Esophagus muscularis mucosa (tissue), 4 donors: ENCODE measurements at regions not wholly inside any gene's neighbourhood (a gene's known extent, or its start where the extent isn't known, plus 50 kb on each side); places are given as distances from the start of the nearest gene placed in this dataset.

Experiments used
- DNase-seq: peaks from one replicate; pipeline ENCODE4 v3.0.0-alpha.2; 2017; ENCODE audit errors: extremely low spot score
- H3K27ac ChIP-seq, 4 donors: fragments of 200-600 bp; sonication (generic); replicated peaks in 1 of 4; 1 replicate in 3 of 4; 2 replicates in 1 of 4; pipeline ENCODE4 v1.5.1; 2016 to 2019; ENCODE audit warnings: mild to moderate bottlenecking in 1 of 4
- H3K27me3 ChIP-seq, 4 donors: fragments of 200-600 bp; sonication (generic); one replicate each; pipeline versions ENCODE4 v1.5.1 to v1.6.0; 2016 to 2019
- H3K36me3 ChIP-seq, 4 donors: fragments of 200-600 bp; sonication (generic); one replicate each; pipeline ENCODE4 v1.5.1; 2016 to 2019
- H3K4me1 ChIP-seq, 4 donors: fragments of 200-600 bp; sonication (generic); one replicate each; pipeline ENCODE4 v1.5.1; 2016 to 2019
- H3K4me3 ChIP-seq, 4 donors: fragments of 200-600 bp; sonication (generic); 1 replicate in 2 of 4; 2 replicates in 2 of 4; pipeline ENCODE4 v1.5.1; 2016 to 2019; ENCODE audit warnings: mild to moderate bottlenecking in 4 of 4, moderate library complexity in 1 of 4
- H3K9me3 ChIP-seq, 4 donors: fragments of 200-600 bp; sonication (generic); 1 replicate in 3 of 4; 2 replicates in 1 of 4; pipeline ENCODE4 v1.5.1; 2016 to 2019
- EP300 ChIP-seq: sonication (generic); formaldehyde crosslinking; IDR thresholded peaks from one replicate; pipeline ENCODE4 v1.6.1; 2017; ENCODE audit warnings: antibody characterized with exemption
- POLR2A ChIP-seq: fragments of 450-650 bp; IDR thresholded peaks from one replicate; pipeline ENCODE4 v1.6.1; 2017; ENCODE audit warnings: antibody characterized with exemption, moderate library complexity, mild to moderate bottlenecking, low read depth
- POLR2AphosphoS5 ChIP-seq, 2 donors: sonication (generic); formaldehyde crosslinking; IDR thresholded peaks; one replicate each; pipeline ENCODE4 v1.6.1; 2017; ENCODE audit warnings: antibody characterized with exemption in 2 of 2
- WGBS: methylation state at CpG from one replicate; pipeline ENCODE4 v1.1.5; 2018; 5-methylcytosine and 5-hydroxymethylcytosine counted together
- intact Hi-C: fragments of 100-400 bp; cut with DNase I; formaldehyde crosslinking; loops from one replicate; pipeline ENCODE4 v1.15.1; 2023
- TF ChIP-seq, protein P1 (sequence below), 3 experiments: fragments of 200-600 bp in 2 of 3; fragments of 450-650 bp in 1 of 3; sonication (generic) in 2 of 3; IDR thresholded peaks; one replicate each; pipeline ENCODE4 v1.5.1; 2017 to 2019; ENCODE audit warnings: antibody characterized with exemption in 3 of 3, mild to moderate bottlenecking in 2 of 3, moderate library complexity in 1 of 3

DNA sequence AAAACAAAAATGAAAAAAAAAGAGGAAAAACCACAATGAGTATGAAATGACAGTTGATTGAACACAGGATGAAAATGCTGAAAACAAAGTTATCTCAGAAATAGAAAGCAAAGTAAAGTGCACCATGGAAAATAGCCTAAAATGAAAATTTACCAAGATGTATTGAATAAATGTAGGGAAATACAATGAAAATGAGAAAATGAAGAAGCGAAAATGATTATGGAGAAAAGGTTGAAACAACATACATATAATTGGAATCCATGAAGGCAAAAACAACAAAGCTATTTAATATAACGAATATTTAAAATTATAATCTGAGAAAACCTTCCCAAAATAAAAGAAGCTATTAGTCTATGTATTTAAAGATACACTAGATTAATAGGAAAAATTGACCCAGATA lies 147.4 kb downstream of the TMEM18 start:
- Histone ChIP-seq H3K4me3 (no peak overlapping the region), H3K4me1 (no peaks in the 10 kb centered on the region), H3K27me3 (peaks cover 0 to 11% (median 0%) of the 10 kb centered on the region in 4 donors), H3K27ac (no peak overlapping the region), H3K36me3 (no peaks in the 10 kb centered on the region), H3K9me3 (peaks cover 0 to 43% (median 15%) of the 10 kb centered on the region in 4 donors)
- 76% methylated on average over 2 of the region's 2 CpGs for WGBS
- DNase-seq = no peak
- TF ChIP-seq EP300 (no peak), POLR2AphosphoS5 (IDR thresholded peaks at IDR 0.05) (no peak), POLR2A (no peak)
- TF ChIP-seq, protein P1, sequence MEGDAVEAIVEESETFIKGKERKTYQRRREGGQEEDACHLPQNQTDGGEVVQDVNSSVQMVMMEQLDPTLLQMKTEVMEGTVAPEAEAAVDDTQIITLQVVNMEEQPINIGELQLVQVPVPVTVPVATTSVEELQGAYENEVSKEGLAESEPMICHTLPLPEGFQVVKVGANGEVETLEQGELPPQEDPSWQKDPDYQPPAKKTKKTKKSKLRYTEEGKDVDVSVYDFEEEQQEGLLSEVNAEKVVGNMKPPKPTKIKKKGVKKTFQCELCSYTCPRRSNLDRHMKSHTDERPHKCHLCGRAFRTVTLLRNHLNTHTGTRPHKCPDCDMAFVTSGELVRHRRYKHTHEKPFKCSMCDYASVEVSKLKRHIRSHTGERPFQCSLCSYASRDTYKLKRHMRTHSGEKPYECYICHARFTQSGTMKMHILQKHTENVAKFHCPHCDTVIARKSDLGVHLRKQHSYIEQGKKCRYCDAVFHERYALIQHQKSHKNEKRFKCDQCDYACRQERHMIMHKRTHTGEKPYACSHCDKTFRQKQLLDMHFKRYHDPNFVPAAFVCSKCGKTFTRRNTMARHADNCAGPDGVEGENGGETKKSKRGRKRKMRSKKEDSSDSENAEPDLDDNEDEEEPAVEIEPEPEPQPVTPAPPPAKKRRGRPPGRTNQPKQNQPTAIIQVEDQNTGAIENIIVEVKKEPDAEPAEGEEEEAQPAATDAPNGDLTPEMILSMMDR (IDR thresholded peaks at IDR 0.05) = no peak
- intact Hi-C loops = no loop called here

DNA sequence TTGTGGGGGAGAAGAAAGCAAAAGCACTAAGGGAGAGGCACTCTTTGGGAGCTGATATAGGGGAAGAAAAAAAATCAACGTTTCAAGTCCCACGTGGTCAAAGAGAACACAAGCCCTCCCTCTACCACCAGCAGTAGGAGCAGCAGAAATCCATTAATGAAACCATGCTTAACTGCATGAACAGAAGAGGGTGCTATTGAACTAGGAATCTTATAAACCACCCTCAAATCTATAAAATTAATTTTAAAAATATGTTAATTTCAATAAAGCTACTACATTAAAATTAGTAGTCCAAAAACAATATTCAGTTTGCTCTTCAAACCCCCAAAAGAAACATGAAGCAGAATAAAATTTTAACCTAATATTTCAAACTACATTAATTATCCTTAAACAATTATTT lies 147.8 kb downstream of the TMEM18 start:
- Histone ChIP-seq H3K9me3 (peaks cover 0 to 41% (median 15%) of the 10 kb centered on the region in 4 donors), H3K4me1 (no peaks in the 10 kb centered on the region), H3K36me3 (no peaks in the 10 kb centered on the region), H3K27ac (no peak overlapping the region), H3K27me3 (peaks cover 0 to 12% (median 0%) of the 10 kb centered on the region in 4 donors), H3K4me3 (no peak overlapping the region)
- no peak for DNase-seq
- 2% methylated on average over 2 of the region's 2 CpGs for WGBS
- TF ChIP-seq EP300 (no peak), POLR2AphosphoS5 (IDR thresholded peaks at IDR 0.05) (no peak), POLR2A (no peak)
- TF ChIP-seq, protein P1 (IDR thresholded peaks at IDR 0.05) = peak in 1 of 3 experiments; percentile 13
- intact Hi-C loops = no loop called here

DNA sequence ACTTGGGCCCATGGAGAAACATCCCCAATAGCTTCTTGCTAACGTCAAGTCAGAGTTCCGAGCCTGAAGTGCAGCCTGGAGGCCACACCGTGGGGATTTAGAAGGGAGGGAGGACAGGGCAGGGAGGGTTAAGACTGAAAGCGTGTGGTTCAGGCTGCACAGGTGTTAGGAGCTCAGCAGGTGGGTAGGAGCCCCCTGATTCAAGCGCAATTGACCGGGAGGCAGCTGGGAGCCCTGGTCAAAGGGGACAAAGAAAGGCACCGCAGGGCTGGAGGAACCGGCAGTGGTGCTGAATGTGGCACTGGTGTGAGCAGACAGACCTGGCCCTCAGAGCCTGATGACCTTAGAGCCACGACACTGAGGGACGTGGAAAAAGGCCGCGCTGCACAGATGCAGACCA lies 149.6 kb downstream of the TMEM18 start:
- WGBS = 57% methylated on average over 12 of the region's 12 CpGs
- DNase-seq = no peak
- intact Hi-C loops = no loop called here
- H3K36me3 ChIP-seq = no peaks in the 10 kb centered on the region
- H3K4me3 ChIP-seq = no peak overlapping the region
- H3K4me1 ChIP-seq = no peaks in the 10 kb centered on the region
- H3K27ac ChIP-seq = no peak overlapping the region
- H3K9me3 ChIP-seq = peaks cover 0 to 26% (median 13%) of the 10 kb centered on the region in 4 donors
- TF ChIP-seq POLR2AphosphoS5 (IDR thresholded peaks at IDR 0.05) (no peak), POLR2A (no peak), EP300 (no peak)
- TF ChIP-seq, protein P1 (IDR thresholded peaks at IDR 0.05) = no peak
- H3K27me3 ChIP-seq = peaks cover 0 to 24% (median 0%) of the 10 kb centered on the region in 4 donors

DNA sequence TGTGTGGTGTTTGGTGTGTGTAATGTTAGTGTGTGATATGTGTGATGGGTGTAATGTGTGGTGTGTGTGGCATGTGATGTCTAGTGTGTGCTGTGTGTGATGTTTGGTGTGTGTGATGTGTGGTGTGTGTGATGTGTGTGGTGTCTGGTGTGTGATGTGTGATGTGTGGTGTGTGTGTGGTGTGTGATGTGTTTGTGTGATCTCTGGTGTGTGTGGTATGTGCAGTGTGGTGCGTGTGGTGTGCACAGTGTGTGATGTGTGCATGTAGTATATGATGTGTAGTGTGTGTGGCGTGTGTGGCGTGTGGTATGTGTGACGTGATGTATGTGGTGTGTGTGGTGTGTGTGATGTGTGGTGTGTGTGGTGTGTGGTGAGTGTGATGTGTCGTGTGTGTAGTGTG lies 150.3 kb downstream of the TMEM18 start:
- H3K4me1 ChIP-seq = no peaks in the 10 kb centered on the region
- H3K36me3 ChIP-seq = no peaks in the 10 kb centered on the region
- peak; percentile 45 for DNase-seq
- H3K4me3 ChIP-seq = no peak overlapping the region
- no peak overlapping the region for H3K27ac ChIP-seq
- WGBS = 92% methylated on average over 5 of the region's 5 CpGs
- H3K27me3 ChIP-seq = peaks cover 0 to 24% (median 0%) of the 10 kb centered on the region in 4 donors
- TF ChIP-seq, protein P1 (IDR thresholded peaks at IDR 0.05) = no peak
- TF ChIP-seq POLR2AphosphoS5 (IDR thresholded peaks at IDR 0.05) = no peak
- intact Hi-C loops = no loop called here
- peaks cover 0 to 20% (median 8%) of the 10 kb centered on the region in 4 donors for H3K9me3 ChIP-seq

DNA sequence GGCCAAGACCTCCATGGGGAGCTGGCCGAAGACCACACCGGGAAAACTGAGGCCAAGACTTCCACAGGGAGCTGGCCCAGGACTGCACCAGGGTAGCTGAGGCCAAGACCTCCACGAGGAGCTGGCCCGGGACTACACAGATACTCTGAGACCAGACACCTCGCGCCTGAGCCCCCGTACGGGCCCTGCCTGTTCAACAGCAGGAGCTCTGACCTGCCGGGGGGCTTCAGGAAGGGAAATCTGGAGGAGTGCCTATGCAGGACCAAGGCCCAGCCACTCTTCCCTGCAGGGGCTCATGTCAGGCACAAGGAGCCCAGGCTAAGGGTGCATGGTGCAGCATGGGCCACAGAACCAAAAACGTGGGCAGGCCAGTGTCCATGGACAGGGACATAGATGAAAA lies 151.6 kb downstream of the TMEM18 start:
- Histone ChIP-seq H3K27me3 (peaks cover 0 to 24% (median 0%) of the 10 kb centered on the region in 4 donors), H3K27ac (no peak overlapping the region), H3K9me3 (peaks cover 0 to 6% (median 2%) of the 10 kb centered on the region in 4 donors), H3K36me3 (no peaks in the 10 kb centered on the region), H3K4me1 (no peaks in the 10 kb centered on the region), H3K4me3 (no peak overlapping the region)
- peak; percentile 60 for DNase-seq
- intact Hi-C loops = no loop called here
- TF ChIP-seq POLR2A (no peak), EP300 (no peak), POLR2AphosphoS5 (IDR thresholded peaks at IDR 0.05) (no peak)
- TF ChIP-seq, protein P1 (IDR thresholded peaks at IDR 0.05) = no peak
- WGBS = 88% methylated on average over 10 of the region's 10 CpGs
